Thoracic aorta (tissue), 2 donors: ENCODE measurements at regions not wholly inside any gene's neighbourhood (a gene's known extent, or its start where the extent isn't known, plus 50 kb on each side); places are given as distances from the start of the nearest gene placed in this dataset.

Experiments used
- ATAC-seq: fragments of 150-250 bp; one replicate; pipeline ENCODE4 v1.8.0; 2017; ENCODE audit warnings: low read depth; ENCODE audit not compliant: insufficient number of reproducible peaks, low FRiP score
- DNase-seq: peaks from one replicate; pipeline ENCODE4 v3.0.0-alpha.2; 2020; ENCODE audit warnings: low spot score
- H3K27ac ChIP-seq, 2 donors: fragments of 200-600 bp; sonication (generic); 1 replicate in 1 of 2; 2 replicates in 1 of 2; pipeline ENCODE4 v1.5.1; 2016; ENCODE audit warnings: mild to moderate bottlenecking in 2 of 2, moderate library complexity in 2 of 2
- H3K27me3 ChIP-seq: fragments of 200-600 bp; sonication (generic); replicated peaks from 2 replicates; pipeline ENCODE4 v1.6.0; 2016; ENCODE audit warnings: mild to moderate bottlenecking; ENCODE audit not compliant: insufficient read depth
- H3K36me3 ChIP-seq: fragments of 200-600 bp; sonication (generic); one replicate; pipeline ENCODE4 v1.5.1; 2016
- H3K4me1 ChIP-seq, 2 donors: fragments of 200-600 bp; sonication (generic); 1 replicate in 1 of 2; 2 replicates in 1 of 2; pipeline versions ENCODE4 v1.5.1 to v1.6.0; 2016; ENCODE audit warnings: low read depth in 2 of 2, mild to moderate bottlenecking in 1 of 2; ENCODE audit not compliant: control insufficient read depth in 1 of 2
- H3K4me3 ChIP-seq: fragments of 200-600 bp; sonication (generic); 2 replicates; pipeline ENCODE4 v1.5.1; 2016; ENCODE audit warnings: mild to moderate bottlenecking
- H3K9me3 ChIP-seq: fragments of 200-600 bp; sonication (generic); 2 replicates; pipeline ENCODE4 v1.5.1; 2016
- CTCF ChIP-seq: fragments of 200-600 bp; sonication (generic); IDR thresholded peaks from one replicate; pipeline ENCODE4 v1.5.1; 2019; ENCODE audit warnings: antibody characterized with exemption

- Histone ChIP-seq H3K4me1 (peaks cover 0 to 3% of the 10 kb centered on the region in 2 donors), H3K9me3 (no peaks in the 10 kb centered on the region), H3K36me3 (no peaks in the 10 kb centered on the region), H3K27me3 (no peaks in the 10 kb centered on the region), H3K27ac (no peak overlapping the region), H3K4me3 (no peak overlapping the region)
- ATAC-seq (no peak), DNase-seq (no peak)
- no peak for TF ChIP-seq CTCF
Measured at GRCh38 chr12:20199780-20200179, 168.6 kb upstream of the PDE3A start.

GRCh38 chr12:20201733-20202132 is 166.6 kb upstream of the PDE3A start:
- Histone ChIP-seq H3K4me3 (no peak overlapping the region), H3K27me3 (no peaks in the 10 kb centered on the region), H3K36me3 (no peaks in the 10 kb centered on the region), H3K4me1 (peaks cover 0 to 3% of the 10 kb centered on the region in 2 donors), H3K27ac (no peak overlapping the region), H3K9me3 (no peaks in the 10 kb centered on the region)
- ATAC-seq (no peak), DNase-seq (no peak)
- no peak for TF ChIP-seq CTCF

GRCh38 chr12:20205854-20206253 is 162.5 kb upstream of the PDE3A start:
- H3K27me3 ChIP-seq: no peaks in the 10 kb centered on the region
- H3K9me3 ChIP-seq: no peaks in the 10 kb centered on the region
- H3K27ac ChIP-seq: no peak overlapping the region
- H3K4me1 ChIP-seq: peaks cover 6% of the 10 kb centered on the region in 2 donors
- TF ChIP-seq CTCF: no peak
- H3K36me3 ChIP-seq: no peaks in the 10 kb centered on the region
- DNase-seq: no peak
- no peak for ATAC-seq
- H3K4me3 ChIP-seq: no peak overlapping the region

GRCh38 chr12:20206410-20206809 is 161.9 kb upstream of the PDE3A start:
- no peak for TF ChIP-seq CTCF
- H3K36me3 ChIP-seq: no peaks in the 10 kb centered on the region
- H3K4me3 ChIP-seq: no peak overlapping the region
- peaks cover 8 to 12% of the 10 kb centered on the region in 2 donors for H3K4me1 ChIP-seq
- DNase-seq (no peak), ATAC-seq (no peak)
- no peak overlapping the region for H3K27ac ChIP-seq
- H3K9me3 ChIP-seq: no peaks in the 10 kb centered on the region
- H3K27me3 ChIP-seq: no peaks in the 10 kb centered on the region

- ATAC-seq (no peak), DNase-seq (no peak)
- H3K27me3 ChIP-seq: no peaks in the 10 kb centered on the region
- peak overlapping the region; percentile 57 to 69 for H3K27ac ChIP-seq
- peaks cover 27 to 39% of the 10 kb centered on the region in 2 donors for H3K4me1 ChIP-seq
- H3K36me3 ChIP-seq: no peaks in the 10 kb centered on the region
- no peaks in the 10 kb centered on the region for H3K9me3 ChIP-seq
- no peak overlapping the region for H3K4me3 ChIP-seq
- TF ChIP-seq CTCF: no peak
Measured at GRCh38 chr12:20210621-20211215, 157.6 kb upstream of the PDE3A start.
